ENCODE measurements at regions not wholly inside any gene's neighbourhood (a gene's known extent, or its start where the extent isn't known, plus 50 kb on each side); places are given as distances from the start of the nearest gene placed in this dataset.

DNA sequence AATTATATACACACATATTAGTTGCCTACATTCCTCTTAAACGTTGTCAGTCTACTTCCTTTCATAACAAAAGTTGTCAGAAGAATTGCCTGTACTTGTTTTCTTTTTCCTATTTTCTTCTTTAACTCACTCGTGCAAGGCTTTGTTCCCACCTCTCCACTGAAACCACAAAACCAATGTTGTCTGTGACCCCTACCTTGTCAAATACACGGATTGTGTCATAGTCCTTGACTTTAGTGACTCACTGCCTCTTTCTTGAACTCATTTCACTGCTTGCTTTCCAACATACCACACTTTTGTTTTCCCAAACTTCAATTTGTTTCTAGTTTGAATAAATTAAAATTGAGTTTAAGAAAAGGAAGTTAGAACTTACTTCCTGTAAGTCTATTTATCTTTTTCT lies 283.9 kb upstream of the AGA start:
- Histone ChIP-seq H3K9me3 (no peaks in the 10 kb centered on the region), H3K4me3 (no peak overlapping the region), H3K27ac (no peak overlapping the region), H3K4me1 (no peaks in the 10 kb centered on the region), H3K27me3 (no peaks in the 10 kb centered on the region), H3K36me3 (ENCODE audit: low read depth, missing control alignments) (no peaks in the 10 kb centered on the region)
- intact Hi-C loops (cut with DNase I; ENCODE audit: low total_unique reads): no loop called here
- TF ChIP-seq POLR2A (IDR thresholded peaks at IDR 0.05): no peak
- TF ChIP-seq, protein P1, sequence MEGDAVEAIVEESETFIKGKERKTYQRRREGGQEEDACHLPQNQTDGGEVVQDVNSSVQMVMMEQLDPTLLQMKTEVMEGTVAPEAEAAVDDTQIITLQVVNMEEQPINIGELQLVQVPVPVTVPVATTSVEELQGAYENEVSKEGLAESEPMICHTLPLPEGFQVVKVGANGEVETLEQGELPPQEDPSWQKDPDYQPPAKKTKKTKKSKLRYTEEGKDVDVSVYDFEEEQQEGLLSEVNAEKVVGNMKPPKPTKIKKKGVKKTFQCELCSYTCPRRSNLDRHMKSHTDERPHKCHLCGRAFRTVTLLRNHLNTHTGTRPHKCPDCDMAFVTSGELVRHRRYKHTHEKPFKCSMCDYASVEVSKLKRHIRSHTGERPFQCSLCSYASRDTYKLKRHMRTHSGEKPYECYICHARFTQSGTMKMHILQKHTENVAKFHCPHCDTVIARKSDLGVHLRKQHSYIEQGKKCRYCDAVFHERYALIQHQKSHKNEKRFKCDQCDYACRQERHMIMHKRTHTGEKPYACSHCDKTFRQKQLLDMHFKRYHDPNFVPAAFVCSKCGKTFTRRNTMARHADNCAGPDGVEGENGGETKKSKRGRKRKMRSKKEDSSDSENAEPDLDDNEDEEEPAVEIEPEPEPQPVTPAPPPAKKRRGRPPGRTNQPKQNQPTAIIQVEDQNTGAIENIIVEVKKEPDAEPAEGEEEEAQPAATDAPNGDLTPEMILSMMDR (IDR thresholded peaks at IDR 0.05): no peak
- DNase-seq: no peak
- 31 to 37% methylated on average over 3 of the region's 3 CpGs for WGBS, 2 donors

DNA sequence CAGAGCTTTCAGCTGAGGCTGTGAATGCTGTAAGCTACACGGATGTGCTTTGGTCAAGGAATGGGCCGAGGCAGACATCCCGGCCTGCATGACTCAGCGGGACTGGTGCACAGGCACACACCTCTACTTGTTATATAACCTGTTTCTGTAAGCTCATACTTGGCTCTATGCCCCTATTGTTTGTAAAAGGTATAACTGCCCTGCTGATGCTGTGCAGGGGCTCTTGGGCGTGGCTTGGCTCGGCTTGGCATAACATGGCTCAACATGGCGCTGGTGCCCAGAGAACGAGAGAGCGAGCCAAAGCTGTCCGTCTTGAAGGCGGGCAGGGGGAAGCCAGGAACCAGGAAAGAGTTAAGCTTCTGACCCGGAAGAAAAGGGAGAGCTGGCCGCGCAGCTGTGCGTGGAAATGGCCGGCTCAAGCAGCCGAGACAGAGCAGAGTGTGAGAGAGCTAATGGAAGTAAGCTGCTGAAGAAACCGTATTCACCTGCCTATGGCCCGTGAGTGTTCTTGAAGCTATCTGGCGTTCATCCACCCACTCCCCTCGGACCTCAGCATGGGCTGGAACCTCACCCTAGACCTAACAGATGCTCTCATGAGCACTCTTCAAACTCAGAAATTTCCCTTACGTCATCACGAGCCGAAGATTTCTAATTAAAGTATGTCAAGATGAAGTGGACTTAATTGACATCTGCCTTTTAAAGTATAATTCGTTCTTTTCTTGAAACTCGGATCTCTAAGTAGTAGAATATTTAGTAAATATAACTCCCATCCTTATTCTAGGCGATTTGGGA lies 286.3 kb upstream of the AGA start:
- peak; percentile 51 for DNase-seq
- Histone ChIP-seq H3K9me3 (no peaks in the 10 kb centered on the region), H3K36me3 (ENCODE audit: low read depth, missing control alignments) (no peaks in the 10 kb centered on the region), H3K27ac (no peak overlapping the region), H3K4me1 (no peaks in the 10 kb centered on the region), H3K27me3 (no peaks in the 10 kb centered on the region), H3K4me3 (peak overlapping the region; percentile 24 to 31)
- WGBS, 2 donors: 51 to 60% methylated on average over 27 of the region's 27 CpGs
- intact Hi-C loops (cut with DNase I; ENCODE audit: low total_unique reads): no loop called here
- no peak for TF ChIP-seq POLR2A (IDR thresholded peaks at IDR 0.05)
- TF ChIP-seq, protein P1 (IDR thresholded peaks at IDR 0.05): no peak

GRCh38 chr4:177729681-177730080 lies 287.4 kb upstream of the AGA start:
- TF ChIP-seq POLR2A (IDR thresholded peaks at IDR 0.05): no peak
- TF ChIP-seq, protein P1 (IDR thresholded peaks at IDR 0.05): no peak
- Histone ChIP-seq H3K36me3 (ENCODE audit: low read depth, missing control alignments) (no peaks in the 10 kb centered on the region), H3K27ac (no peak overlapping the region), H3K4me1 (no peaks in the 10 kb centered on the region), H3K9me3 (no peaks in the 10 kb centered on the region), H3K4me3 (no peak overlapping the region), H3K27me3 (no peaks in the 10 kb centered on the region)
- 39 to 40% methylated on average over 3 of the region's 3 CpGs for WGBS, 2 donors
- intact Hi-C loops (cut with DNase I; ENCODE audit: low total_unique reads): no loop called here
- no peak for DNase-seq

GRCh38 chr4:177737387-177737940 lies 295.2 kb upstream of the AGA start:
- Histone ChIP-seq H3K4me1 (no peaks in the 10 kb centered on the region), H3K36me3 (ENCODE audit: low read depth, missing control alignments) (no peaks in the 10 kb centered on the region), H3K9me3 (no peaks in the 10 kb centered on the region), H3K27ac (no peak overlapping the region), H3K4me3 (no peak overlapping the region), H3K27me3 (no peaks in the 10 kb centered on the region)
- intact Hi-C loops (cut with DNase I; ENCODE audit: low total_unique reads): no loop called here
- WGBS, 2 donors: 95 to 98% methylated on average over 2 of the region's 2 CpGs
- DNase-seq: no peak
- no peak for TF ChIP-seq POLR2A (IDR thresholded peaks at IDR 0.05)
- TF ChIP-seq, protein P1 (IDR thresholded peaks at IDR 0.05): no peak

DNA sequence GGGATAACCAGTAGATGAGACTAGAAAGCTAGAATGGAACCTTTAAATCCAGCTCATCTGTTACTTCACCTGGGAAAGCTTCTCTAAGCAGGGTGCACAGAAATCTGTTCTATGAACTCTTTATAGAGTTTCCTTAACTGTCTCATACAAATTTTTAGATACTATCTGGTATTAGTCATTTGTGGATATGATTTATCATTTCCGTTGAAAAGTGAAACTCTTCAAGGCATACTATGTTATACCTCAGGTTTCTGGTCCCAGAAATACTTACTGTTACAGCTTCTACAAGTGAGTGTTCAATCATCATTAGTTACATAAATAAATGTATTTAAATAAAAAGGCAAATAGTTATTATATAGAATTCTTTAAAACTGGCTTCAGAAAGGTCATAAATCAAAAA lies 298.3 kb upstream of the AGA start:
- no peak for TF ChIP-seq POLR2A (IDR thresholded peaks at IDR 0.05)
- TF ChIP-seq, protein P1 (IDR thresholded peaks at IDR 0.05): no peak
- Histone ChIP-seq H3K4me3 (no peak overlapping the region), H3K9me3 (no peaks in the 10 kb centered on the region), H3K27ac (no peak overlapping the region), H3K36me3 (ENCODE audit: low read depth, missing control alignments) (no peaks in the 10 kb centered on the region), H3K4me1 (no peaks in the 10 kb centered on the region), H3K27me3 (no peaks in the 10 kb centered on the region)
- WGBS, 2 donors: 86 to 91% methylated on average over 1 of the region's 1 CpG
- DNase-seq: no peak
- intact Hi-C loops (cut with DNase I; ENCODE audit: low total_unique reads): no loop called here
